OCI-LY1 (cell line): ENCODE measurements at regions not wholly inside any gene's neighbourhood (a gene's known extent, or its start where the extent isn't known, plus 50 kb on each side); places are given as distances from the start of the nearest gene placed in this dataset.

ENCODE experiments used
- H2AFZ ChIP-seq: fragments of 200-600 bp; sonication (generic), shearing (Covaris generic); 2 replicates; pipeline ENCODE4 v1.6.0; 2014; ENCODE audit warnings: antibody characterized with exemption, mild to moderate bottlenecking, low read length
- H3F3A ChIP-seq: fragments of 200-600 bp; sonication (generic), shearing (Covaris generic); 2 replicates; pipeline ENCODE4 v1.6.0; 2014; ENCODE audit warnings: mild to moderate bottlenecking, antibody characterized with exemption, low read length, moderate library complexity; ENCODE audit not compliant: insufficient read depth
- H3K27ac ChIP-seq: fragments of 200-600 bp; sonication (generic); 2 replicates; pipeline ENCODE4 v1.5.1; 2014; ENCODE audit warnings: low read length, mixed run types, mild to moderate bottlenecking, low read depth; ENCODE audit not compliant: poor library complexity, severe bottlenecking
- H3K27me3 ChIP-seq: fragments of 200-600 bp; sonication (generic); 2 replicates; pipeline ENCODE4 v1.6.0; 2014; ENCODE audit warnings: antibody characterized with exemption, mild to moderate bottlenecking, low read length, moderate library complexity; ENCODE audit not compliant: insufficient read depth
- H3K36me3 ChIP-seq: fragments of 200-600 bp; sonication (generic); 2 replicates; pipeline ENCODE4 v1.6.1; 2014; ENCODE audit warnings: mild to moderate bottlenecking, antibody characterized with exemption, low read length, moderate library complexity, mixed read lengths; ENCODE audit not compliant: insufficient read depth
- H3K4me1 ChIP-seq: fragments of 200-600 bp; sonication (generic); 2 replicates; pipeline ENCODE4 v1.5.1; 2014; ENCODE audit warnings: mild to moderate bottlenecking, low read length, moderate library complexity; ENCODE audit not compliant: insufficient read depth, severe bottlenecking
- H3K4me2 ChIP-seq: fragments of 200-600 bp; sonication (generic), shearing (Covaris generic); 2 replicates; pipeline ENCODE4 v1.6.1; 2014; ENCODE audit warnings: low read length
- H3K4me3 ChIP-seq: fragments of 200-600 bp; sonication (generic); 2 replicates; pipeline ENCODE4 v1.5.1; 2014; ENCODE audit warnings: low read length, low read depth, mild to moderate bottlenecking, mixed read lengths; ENCODE audit not compliant: poor library complexity, severe bottlenecking
- H3K79me2 ChIP-seq: fragments of 200-600 bp; shearing (Covaris generic); 2 replicates; pipeline ENCODE4 v1.6.1; 2016; ENCODE audit warnings: mixed run types, low read length, mixed read lengths; ENCODE audit not compliant: insufficient read depth
- H3K9ac ChIP-seq: fragments of 200-600 bp; sonication (generic), shearing (Covaris generic); 2 replicates; pipeline ENCODE4 v1.6.1; 2014; ENCODE audit warnings: mild to moderate bottlenecking, low read length, mixed read lengths
- H3K9me2 ChIP-seq: fragments of 200-600 bp; sonication (generic), shearing (Covaris generic); 2 replicates; pipeline ENCODE4 v1.6.1; 2014; ENCODE audit warnings: low read depth, mild to moderate bottlenecking, low read length, mixed read lengths
- H3K9me3 ChIP-seq: fragments of 200-600 bp; shearing (Covaris generic); 2 replicates; pipeline ENCODE4 v1.6.1; 2014; ENCODE audit warnings: low read length, mixed read lengths
- H4K20me1 ChIP-seq: fragments of 200-600 bp; sonication (generic), shearing (Covaris generic); 2 replicates; pipeline ENCODE4 v1.6.0; 2016; ENCODE audit warnings: mild to moderate bottlenecking, low read length; ENCODE audit not compliant: insufficient read depth
- CTCF ChIP-seq: fragments of 200-600 bp; sonication (generic), shearing (Covaris generic); IDR thresholded peaks from 2 replicates; pipeline ENCODE4 v1.5.1; 2017; ENCODE audit warnings: mild to moderate bottlenecking, antibody characterized with exemption, low read length, moderate library complexity, mixed read lengths
- EZH2 ChIP-seq: fragments of 200-600 bp; sonication (generic), shearing (Covaris generic); IDR thresholded peaks from 2 replicates; pipeline ENCODE4 v1.8.0; 2017; ENCODE audit warnings: borderline replicate concordance, mixed run types, mild to moderate bottlenecking, antibody characterized with exemption, low read length, moderate library complexity, mixed read lengths

GRCh38 chr10:4216726-4217125, 431.7 kb upstream of the KLF6 start:
- no peak overlapping the region for H3K9ac ChIP-seq
- H3F3A ChIP-seq, result no peaks in the 10 kb centered on the region
- H3K27me3 ChIP-seq, result no peaks in the 10 kb centered on the region
- no peaks in the 10 kb centered on the region for H3K4me1 ChIP-seq
- H3K27ac ChIP-seq, result no peak overlapping the region
- TF ChIP-seq EZH2, result no peak
- no peak for TF ChIP-seq CTCF
- no peak overlapping the region for H3K4me2 ChIP-seq
- H3K9me3 ChIP-seq, result no peaks in the 10 kb centered on the region
- H2AFZ ChIP-seq, result no peak overlapping the region
- H3K36me3 ChIP-seq, result no peaks in the 10 kb centered on the region
- no peak overlapping the region for H3K4me3 ChIP-seq
- H3K79me2 ChIP-seq, result no peaks in the 10 kb centered on the region
- no peaks in the 10 kb centered on the region for H4K20me1 ChIP-seq
- H3K9me2 ChIP-seq, result no peaks in the 10 kb centered on the region

- Histone ChIP-seq H3K9me3 (no peaks in the 10 kb centered on the region), H3K9me2 (no peaks in the 10 kb centered on the region), H3K4me2 (no peak overlapping the region), H3K4me1 (no peaks in the 10 kb centered on the region), H3K79me2 (no peaks in the 10 kb centered on the region), H3K36me3 (no peaks in the 10 kb centered on the region), H4K20me1 (no peaks in the 10 kb centered on the region), H3K9ac (no peak overlapping the region), H3K4me3 (no peak overlapping the region), H3K27ac (no peak overlapping the region), H3F3A (no peaks in the 10 kb centered on the region), H3K27me3 (no peaks in the 10 kb centered on the region), H2AFZ (no peak overlapping the region)
- TF ChIP-seq CTCF (no peak), EZH2 (no peak)
Measured at GRCh38 chr10:4215963-4216575, 431.1 kb upstream of the KLF6 start.

- Histone ChIP-seq H3K9me3 (no peaks in the 10 kb centered on the region), H3K27ac (no peak overlapping the region), H3K4me1 (no peaks in the 10 kb centered on the region), H3K36me3 (no peaks in the 10 kb centered on the region), H3K4me3 (no peak overlapping the region), H3K9ac (no peak overlapping the region), H3K9me2 (no peaks in the 10 kb centered on the region), H3F3A (no peaks in the 10 kb centered on the region), H3K79me2 (no peaks in the 10 kb centered on the region), H3K4me2 (no peak overlapping the region), H3K27me3 (no peaks in the 10 kb centered on the region), H4K20me1 (no peaks in the 10 kb centered on the region), H2AFZ (no peak overlapping the region)
- TF ChIP-seq CTCF (no peak), EZH2 (no peak)
Measured at GRCh38 chr10:4215485-4215884, 430.5 kb upstream of the KLF6 start.
